Sigmoid colon (tissue), 6 donors: ENCODE measurements at regions not wholly inside any gene's neighbourhood (a gene's known extent, or its start where the extent isn't known, plus 50 kb on each side); places are given as distances from the start of the nearest gene placed in this dataset.

Experiments used
- DNase-seq: peaks from one replicate; pipeline ENCODE4 v3.0.0-alpha.2; 2019
- H3K27ac ChIP-seq, 4 donors: fragments of 200-600 bp; sonication (generic); one replicate each; pipeline ENCODE4 v1.5.1; 2016 to 2019; ENCODE audit warnings: mild to moderate bottlenecking in 1 of 4
- H3K27me3 ChIP-seq, 3 donors: fragments of 200-600 bp; sonication (generic); one replicate each; pipeline ENCODE4 v1.5.1; 2019; ENCODE audit warnings: mild to moderate bottlenecking in 1 of 3
- H3K36me3 ChIP-seq, 4 donors: fragments of 200-600 bp; sonication (generic); one replicate each; pipeline ENCODE4 v1.5.1; 2016 to 2019
- H3K4me1 ChIP-seq, 4 donors: fragments of 200-600 bp; sonication (generic); one replicate each; pipeline ENCODE4 v1.5.1; 2017 to 2019
- H3K4me3 ChIP-seq, 4 donors: fragments of 200-600 bp; sonication (generic); one replicate each; pipeline ENCODE4 v1.5.1; 2017 to 2019; ENCODE audit warnings: mild to moderate bottlenecking in 2 of 4, moderate library complexity in 1 of 4
- H3K9me3 ChIP-seq, 4 donors: fragments of 200-600 bp in 3 of 4; sonication (generic) in 3 of 4; one replicate each; pipeline versions ENCODE4 v1.5.1 to v1.6.1; 2013 to 2019
- CTCF ChIP-seq, 4 experiments: fragments of 450-650 bp in 3 of 4; fragments of 200-600 bp in 1 of 4; IDR thresholded peaks; one replicate each; pipeline ENCODE4 v1.5.1; 2016 to 2019; ENCODE audit warnings: antibody characterized with exemption in 4 of 4, mild to moderate bottlenecking in 3 of 4, moderate library complexity in 2 of 4
- EP300 ChIP-seq, 4 donors: sonication (generic); formaldehyde crosslinking; IDR thresholded peaks; one replicate each; pipeline ENCODE4 v1.6.1; 2017; ENCODE audit warnings: antibody characterized with exemption in 4 of 4
- POLR2A ChIP-seq, 2 donors: fragments of 450-650 bp; IDR thresholded peaks; one replicate each; pipeline ENCODE4 v1.6.1; 2016; ENCODE audit warnings: antibody characterized with exemption in 2 of 2, mild to moderate bottlenecking in 2 of 2, moderate library complexity in 2 of 2
- POLR2AphosphoS5 ChIP-seq, 4 donors: sonication (generic); formaldehyde crosslinking; IDR thresholded peaks; one replicate each; pipeline ENCODE4 v1.6.1; 2017; ENCODE audit warnings: antibody characterized with exemption in 4 of 4
- WGBS, 2 donors: extraction: QIAGEN DNeasy Blood & Tissue Kit; methylation state at CpG; one replicate each; pipeline ENCODE4 v1.1.7; 2013; 5-methylcytosine and 5-hydroxymethylcytosine counted together
- intact Hi-C: fragments of 100-400 bp; cut with DNase I; formaldehyde crosslinking; loops from one replicate; pipeline ENCODE4 v1.15.1; 2023
- donor health status: healthy with polysubstance abuse.
- donor health status: healthy.

GRCh38 chr19:32199501-32200040, 145.8 kb upstream of the ZNF507 start:
- no peak for TF ChIP-seq CTCF (IDR thresholded peaks at IDR 0.05)
- TF ChIP-seq EP300 (IDR thresholded peaks at IDR 0.05): no peak
- TF ChIP-seq POLR2A (IDR thresholded peaks at IDR 0.05): no peak
- Histone ChIP-seq H3K27me3 (no peaks in the 10 kb centered on the region), H3K4me3 (no peak overlapping the region), H3K36me3 (no peaks in the 10 kb centered on the region), H3K9me3 (no peaks in the 10 kb centered on the region), H3K4me1 (no peaks in the 10 kb centered on the region), H3K27ac (no peak overlapping the region)
- intact Hi-C loops: no loop called here
- no peak for DNase-seq
- WGBS, 2 donors: 69 to 84% methylated on average over 10 of the region's 10 CpGs

- H3K4me3 ChIP-seq: no peak overlapping the region
- no peaks in the 10 kb centered on the region for H3K36me3 ChIP-seq
- TF ChIP-seq POLR2AphosphoS5 (IDR thresholded peaks at IDR 0.05) (no peak), POLR2A (IDR thresholded peaks at IDR 0.05) (no peak), CTCF (IDR thresholded peaks at IDR 0.05) (no peak), EP300 (IDR thresholded peaks at IDR 0.05) (no peak)
- no peaks in the 10 kb centered on the region for H3K9me3 ChIP-seq
- no peaks in the 10 kb centered on the region for H3K4me1 ChIP-seq
- intact Hi-C loops: no loop called here
- no peak overlapping the region for H3K27ac ChIP-seq
- 78 to 87% methylated on average over 9 of the region's 9 CpGs for WGBS, 2 donors
- no peak for DNase-seq
- no peaks in the 10 kb centered on the region for H3K27me3 ChIP-seq
These were observed 144.9 kb upstream of the ZNF507 start for GRCh38 chr19:32200312-32201038.

- Histone ChIP-seq H3K4me1 (no peaks in the 10 kb centered on the region), H3K36me3 (no peaks in the 10 kb centered on the region), H3K4me3 (no peak overlapping the region), H3K27me3 (no peaks in the 10 kb centered on the region), H3K9me3 (no peaks in the 10 kb centered on the region), H3K27ac (no peak overlapping the region)
- TF ChIP-seq EP300 (IDR thresholded peaks at IDR 0.05): no peak
- no peak for TF ChIP-seq CTCF (IDR thresholded peaks at IDR 0.05)
- TF ChIP-seq POLR2A (IDR thresholded peaks at IDR 0.05): no peak
- TF ChIP-seq POLR2AphosphoS5 (IDR thresholded peaks at IDR 0.05): no peak
- intact Hi-C loops: no loop called here
- WGBS, 2 donors: 65 to 86% methylated on average over 2 of the region's 2 CpGs
- no peak for DNase-seq
These were observed 144.2 kb upstream of the ZNF507 start for GRCh38 chr19:32201211-32201610.

- TF ChIP-seq EP300 (IDR thresholded peaks at IDR 0.05): no peak
- no peak for TF ChIP-seq CTCF (IDR thresholded peaks at IDR 0.05)
- TF ChIP-seq POLR2A (IDR thresholded peaks at IDR 0.05): no peak
- no peaks in the 10 kb centered on the region for H3K4me1 ChIP-seq
- DNase-seq: no peak
- no peak overlapping the region for H3K4me3 ChIP-seq
- intact Hi-C loops: no loop called here
- H3K9me3 ChIP-seq: no peaks in the 10 kb centered on the region
- WGBS, 2 donors: 42 to 62% methylated on average over 15 of the region's 15 CpGs
- H3K27me3 ChIP-seq: no peaks in the 10 kb centered on the region
- no peak overlapping the region for H3K27ac ChIP-seq
- H3K36me3 ChIP-seq: no peaks in the 10 kb centered on the region
These were observed 143.8 kb upstream of the ZNF507 start for GRCh38 chr19:32201636-32202051.

- intact Hi-C loops: no loop called here
- DNase-seq: no peak
- Histone ChIP-seq H3K27me3 (no peaks in the 10 kb centered on the region), H3K27ac (no peak overlapping the region), H3K9me3 (no peaks in the 10 kb centered on the region), H3K36me3 (no peaks in the 10 kb centered on the region), H3K4me3 (no peak overlapping the region), H3K4me1 (no peaks in the 10 kb centered on the region)
- TF ChIP-seq EP300 (IDR thresholded peaks at IDR 0.05) (no peak), POLR2A (IDR thresholded peaks at IDR 0.05) (no peak), CTCF (IDR thresholded peaks at IDR 0.05) (no peak), POLR2AphosphoS5 (IDR thresholded peaks at IDR 0.05) (no peak)
- 85 to 90% methylated on average over 5 of the region's 5 CpGs for WGBS, 2 donors
These were observed 143.2 kb upstream of the ZNF507 start for GRCh38 chr19:32202244-32202643.
